Adrenal gland (tissue), 9 donors: ENCODE measurements at regions not wholly inside any gene's neighbourhood (a gene's known extent, or its start where the extent isn't known, plus 50 kb on each side); places are given as distances from the start of the nearest gene placed in this dataset.
A peak's percentile ranks its signal among the peaks of the same experiment; 100 is the strongest.
"Not testable (repeated sequence)": the region's sequence is repeated elsewhere in the genome, so short reads cannot be mapped to it uniquely, and the experiment has no call there.

Source experiments
- DNase-seq, 7 donors: peaks; one replicate each; pipeline ENCODE4 v3.0.0-alpha.2; 2019 to 2020
- H3K27ac ChIP-seq, 5 donors: fragments of 200-600 bp; sonication (generic) in 4 of 5; 1 replicate in 3 of 5; 2 replicates in 2 of 5; pipeline versions ENCODE4 v1.5.1 to v1.8.0; 2016 to 2020; ENCODE audit warnings: mild to moderate bottlenecking in 1 of 5
- H3K27me3 ChIP-seq: fragments of 200-600 bp; 2 replicates; pipeline ENCODE4 v1.8.0; 2021
- H3K36me3 ChIP-seq, 2 donors: fragments of 200-600 bp; replicated peaks in 1 of 2; 1 replicate in 1 of 2; 2 replicates in 1 of 2; pipeline versions ENCODE4 v1.5.1 to v1.8.0; 2018 to 2022
- H3K4me1 ChIP-seq, 2 donors: fragments of 200-600 bp; replicated peaks in 1 of 2; 1 replicate in 1 of 2; 2 replicates in 1 of 2; pipeline versions ENCODE4 v1.5.1 to v1.8.0; 2018 to 2021
- H3K4me3 ChIP-seq, 4 donors: fragments of 200-600 bp; sonication (generic) in 3 of 4; one replicate each; pipeline ENCODE4 v1.5.1; 2016 to 2018
- H3K9me3 ChIP-seq, 3 donors: fragments of 200-600 bp; sonication (generic) in 1 of 3; replicated peaks in 1 of 3; 1 replicate in 2 of 3; 2 replicates in 1 of 3; pipeline versions ENCODE4 v1.5.1 to v1.8.0; 2016 to 2021
- POLR2A ChIP-seq, 2 donors: fragments of 450-650 bp; IDR thresholded peaks; one replicate each; pipeline ENCODE4 v1.6.1; 2017; ENCODE audit warnings: antibody characterized with exemption in 2 of 2, mild to moderate bottlenecking in 2 of 2, moderate library complexity in 1 of 2
- WGBS, 4 donors: extraction: QIAGEN DNeasy Blood & Tissue Kit in 2 of 4; methylation state at CpG; one replicate each; pipeline versions ENCODE4 v1.1.5 to v1.1.7; 2013 to 2017; 5-methylcytosine and 5-hydroxymethylcytosine counted together
- intact Hi-C, 2 donors: fragments of 100-400 bp; cut with DNase I; formaldehyde crosslinking; loops; one replicate each; pipeline versions ENCODE4 v1.14.1 to v1.15.0; 2022 to 2023
- TF ChIP-seq, protein P1 (sequence below), 6 experiments: fragments of 450-650 bp in 4 of 6; fragments of 200-600 bp in 2 of 6; sonication (generic) in 1 of 6; IDR thresholded peaks; 1 replicate in 5 of 6; 2 replicates in 1 of 6; pipeline versions ENCODE4 v1.5.1 to v1.8.0; 2016 to 2021; ENCODE audit warnings: antibody characterized with exemption in 6 of 6, mild to moderate bottlenecking in 2 of 6, moderate library complexity in 1 of 6
- donor health status: healthy with polysubstance abuse.
- donor health status: Bipolar disorder and iron deficiency.
- donor health status: DM: yes; HTN: yes; CAD: no.
- donor health status: DM: no; HTN: no; CAD: no.
- donor health status: DM: no; HTN: no; CAD: no.

DNA sequence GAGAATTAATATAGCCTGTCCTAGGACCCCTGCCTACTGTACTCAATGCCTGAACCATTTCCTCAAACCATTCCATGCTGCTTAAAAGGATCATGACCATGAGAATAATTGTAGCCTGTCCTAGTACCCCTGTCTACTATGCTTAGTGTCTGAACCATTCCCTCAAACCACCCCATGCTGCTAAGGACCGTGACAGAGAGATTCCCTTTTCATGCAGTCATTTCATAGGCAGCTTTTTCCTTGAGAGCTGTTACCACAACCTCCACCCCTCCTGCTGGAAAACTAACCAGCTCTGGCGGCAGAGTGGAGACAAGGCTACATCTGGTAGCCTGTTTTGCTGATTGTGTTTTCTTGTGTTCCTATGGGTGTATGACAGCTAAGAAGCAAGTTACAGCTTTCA, 174.9 kb upstream of the SMARCAD1 start:
- no peak for DNase-seq
- Histone ChIP-seq H3K4me1 (no peaks in the 10 kb centered on the region), H3K27ac (no peak overlapping the region), H3K9me3 (no peaks in the 10 kb centered on the region), H3K4me3 (no peak overlapping the region), H3K27me3 (no peaks in the 10 kb centered on the region), H3K36me3 (no peaks in the 10 kb centered on the region)
- WGBS, 4 donors, result 27 to 41% (median 30%) methylated on average over 2 of the region's 2 CpGs
- TF ChIP-seq POLR2A (IDR thresholded peaks at IDR 0.05), result no peak
- TF ChIP-seq, protein P1, sequence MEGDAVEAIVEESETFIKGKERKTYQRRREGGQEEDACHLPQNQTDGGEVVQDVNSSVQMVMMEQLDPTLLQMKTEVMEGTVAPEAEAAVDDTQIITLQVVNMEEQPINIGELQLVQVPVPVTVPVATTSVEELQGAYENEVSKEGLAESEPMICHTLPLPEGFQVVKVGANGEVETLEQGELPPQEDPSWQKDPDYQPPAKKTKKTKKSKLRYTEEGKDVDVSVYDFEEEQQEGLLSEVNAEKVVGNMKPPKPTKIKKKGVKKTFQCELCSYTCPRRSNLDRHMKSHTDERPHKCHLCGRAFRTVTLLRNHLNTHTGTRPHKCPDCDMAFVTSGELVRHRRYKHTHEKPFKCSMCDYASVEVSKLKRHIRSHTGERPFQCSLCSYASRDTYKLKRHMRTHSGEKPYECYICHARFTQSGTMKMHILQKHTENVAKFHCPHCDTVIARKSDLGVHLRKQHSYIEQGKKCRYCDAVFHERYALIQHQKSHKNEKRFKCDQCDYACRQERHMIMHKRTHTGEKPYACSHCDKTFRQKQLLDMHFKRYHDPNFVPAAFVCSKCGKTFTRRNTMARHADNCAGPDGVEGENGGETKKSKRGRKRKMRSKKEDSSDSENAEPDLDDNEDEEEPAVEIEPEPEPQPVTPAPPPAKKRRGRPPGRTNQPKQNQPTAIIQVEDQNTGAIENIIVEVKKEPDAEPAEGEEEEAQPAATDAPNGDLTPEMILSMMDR (IDR thresholded peaks at IDR 0.05), result no peak
- intact Hi-C loops, result no loop called here

DNA sequence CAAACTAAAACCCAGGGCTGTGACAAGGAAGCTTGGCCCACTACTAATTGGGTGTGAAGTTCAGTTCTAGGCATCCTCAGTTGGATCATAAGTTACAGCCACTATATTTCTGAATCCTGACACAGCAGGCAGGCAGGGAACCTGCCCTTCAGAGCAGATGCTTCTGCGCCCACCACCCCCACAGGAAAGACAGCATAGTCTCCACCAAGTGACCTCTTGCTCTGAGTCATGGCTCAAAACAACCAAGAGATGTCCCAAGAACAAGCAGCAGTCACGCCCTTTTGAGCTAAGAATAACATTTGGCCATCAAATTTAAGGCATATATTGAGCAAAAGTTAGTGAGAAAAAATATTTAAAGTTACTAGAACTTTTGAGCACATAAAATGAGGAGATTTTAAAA, 170.7 kb upstream of the SMARCAD1 start:
- Histone ChIP-seq H3K4me1 (no peaks in the 10 kb centered on the region), H3K27ac (no peak overlapping the region), H3K9me3 (no peaks in the 10 kb centered on the region), H3K4me3 (no peak overlapping the region), H3K36me3 (no peaks in the 10 kb centered on the region), H3K27me3 (no peaks in the 10 kb centered on the region)
- DNase-seq, result no peak
- TF ChIP-seq, protein P1 (IDR thresholded peaks at IDR 0.05), result no peak
- no peak for TF ChIP-seq POLR2A (IDR thresholded peaks at IDR 0.05)
- intact Hi-C loops, result no loop called here
- 56 to 62% (median 59%) methylated on average over 2 of the region's 2 CpGs for WGBS, 4 donors

DNA sequence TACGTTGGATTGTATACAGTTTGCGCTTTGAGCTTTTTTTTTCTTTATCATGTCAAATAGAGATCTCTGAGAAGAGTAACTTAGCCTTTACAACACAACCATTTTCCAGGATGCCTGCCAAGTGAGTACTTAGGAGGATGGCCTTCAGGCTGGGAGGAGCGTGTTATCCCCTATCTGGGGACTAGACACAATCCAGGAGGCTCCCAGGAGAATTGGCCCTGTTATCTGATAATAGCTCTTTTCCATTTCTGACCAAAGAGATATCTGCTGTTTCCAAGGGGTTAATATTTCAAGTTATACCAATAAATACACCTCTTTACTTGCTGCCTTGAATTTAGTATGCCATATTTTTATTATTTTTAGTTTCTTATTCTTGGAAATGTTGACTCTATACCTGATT, 169.5 kb upstream of the SMARCAD1 start:
- Histone ChIP-seq H3K4me1 (no peaks in the 10 kb centered on the region), H3K9me3 (no peaks in the 10 kb centered on the region), H3K27ac (no peak overlapping the region), H3K4me3 (no peak overlapping the region), H3K36me3 (no peaks in the 10 kb centered on the region), H3K27me3 (no peaks in the 10 kb centered on the region)
- WGBS, 4 donors, result 48 to 65% (median 54%) methylated on average over 3 of the region's 3 CpGs
- peak in 2 of 7 donors; percentile 8 to 11 for DNase-seq
- TF ChIP-seq POLR2A (IDR thresholded peaks at IDR 0.05), result no peak
- TF ChIP-seq, protein P1 (IDR thresholded peaks at IDR 0.05), result no peak
- intact Hi-C loops, result no loop called here

DNA sequence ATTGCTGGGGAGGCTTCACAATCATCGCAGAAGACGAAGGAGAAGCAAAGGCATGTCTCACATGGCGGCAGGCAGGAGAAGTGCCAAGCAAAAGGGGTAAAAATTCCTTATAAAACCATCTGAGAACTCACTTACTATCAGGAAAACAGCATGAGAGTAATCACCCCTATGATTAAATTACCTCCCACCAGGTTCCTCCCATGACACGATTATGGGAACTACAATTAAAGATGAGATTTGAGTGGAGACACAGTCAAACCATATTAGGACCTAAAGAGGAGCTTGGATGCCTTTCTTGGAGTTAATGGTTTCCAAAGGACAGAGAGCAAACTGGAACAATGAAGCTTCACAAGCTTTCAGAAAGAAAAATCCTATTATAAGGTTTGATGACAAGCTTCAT, 168.4 kb upstream of the SMARCAD1 start:
- no peak overlapping the region for H3K4me3 ChIP-seq
- H3K4me1 ChIP-seq, result no peaks in the 10 kb centered on the region
- intact Hi-C loops, result no loop called here
- no peak overlapping the region for H3K27ac ChIP-seq
- no peaks in the 10 kb centered on the region for H3K9me3 ChIP-seq
- H3K27me3 ChIP-seq, result no peaks in the 10 kb centered on the region
- no peaks in the 10 kb centered on the region for H3K36me3 ChIP-seq
- WGBS, 4 donors, result 80 to 88% (median 85%) methylated on average over 4 of the region's 4 CpGs
- TF ChIP-seq, protein P1 (IDR thresholded peaks at IDR 0.05), result no peak
- TF ChIP-seq POLR2A (IDR thresholded peaks at IDR 0.05), result no peak
- DNase-seq, result no peak

DNA sequence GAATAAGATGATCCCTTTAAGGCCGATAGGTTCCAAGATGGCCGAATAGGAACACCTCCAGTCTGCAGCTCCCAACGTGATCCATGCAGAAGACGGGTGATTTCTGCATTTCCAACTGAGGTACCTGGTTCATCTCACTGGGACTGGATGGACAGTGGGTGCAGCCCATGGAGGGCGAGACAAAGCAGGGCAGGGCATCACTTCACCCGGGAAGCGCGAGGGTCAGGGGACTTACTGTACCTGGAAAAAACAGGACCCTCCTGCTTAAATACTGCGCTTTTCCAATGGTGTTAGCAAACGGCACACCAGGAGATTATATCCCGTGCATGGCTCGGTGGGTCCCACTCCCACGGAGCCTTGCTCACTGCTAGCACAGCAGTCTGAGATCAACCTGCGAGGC, 163.2 kb upstream of the SMARCAD1 start:
- H3K9me3 ChIP-seq, intact Hi-C loops, H3K4me3 ChIP-seq, H3K27me3 ChIP-seq, H3K36me3 ChIP-seq, H3K27ac ChIP-seq, DNase-seq, H3K4me1 ChIP-seq: not testable (repeated sequence)
- WGBS, 4 donors, result 84 to 92% (median 89%) methylated on average over 12 to 14 of the region's 14 CpGs
